Inflammatory macrophage treated with lipopolysaccharide for 1 hour (primary cell): ENCODE measurements at regions not wholly inside any gene's neighbourhood (a gene's known extent, or its start where the extent isn't known, plus 50 kb on each side); places are given as distances from the start of the nearest gene placed in this dataset.
"Not testable (repeated sequence)": the region's sequence is repeated elsewhere in the genome, so short reads cannot be mapped to it uniquely, and the experiment has no call there.

Experiments
- DNase-seq, 2 donors: peaks; one replicate each; pipeline ENCODE4 v3.0.0-alpha.2; 2020 to 2022

- DNase-seq: no peak
These were observed 143.5 kb upstream of the PALMD start for GRCh38 chr1:99502400-99502799.

GRCh38 chr1:99503276-99503747, 142.6 kb upstream of the PALMD start:
- no peak for DNase-seq

- DNase-seq: no peak
These were observed 141.6 kb upstream of the PALMD start for GRCh38 chr1:99504287-99504686.

- no peak for DNase-seq
These were observed 139.3 kb upstream of the PALMD start for GRCh38 chr1:99506631-99507030.

- not testable (repeated sequence) for DNase-seq
These were observed 138.5 kb upstream of the PALMD start for GRCh38 chr1:99507446-99507845.

- DNase-seq: no peak
These were observed 137.8 kb upstream of the PALMD start for GRCh38 chr1:99507906-99508732.

- not testable (repeated sequence) for DNase-seq
These were observed 137.0 kb upstream of the PALMD start for GRCh38 chr1:99508733-99509445.

- DNase-seq: not testable (repeated sequence)
These were observed 130.9 kb upstream of the PALMD start for GRCh38 chr1:99514823-99515552.

- no peak for DNase-seq
These were observed 129.8 kb upstream of the PALMD start for GRCh38 chr1:99516141-99516540.

- DNase-seq: no peak
These were observed 125.8 kb upstream of the PALMD start for GRCh38 chr1:99520121-99520520.

- DNase-seq: no peak
These were observed 120.6 kb upstream of the PALMD start for GRCh38 chr1:99525331-99525730.

- no peak for DNase-seq
These were observed 118.8 kb upstream of the PALMD start for GRCh38 chr1:99527078-99527477.

GRCh38 chr1:99527545-99527944, 118.4 kb upstream of the PALMD start:
- no peak for DNase-seq

- no peak for DNase-seq
These were observed 116.9 kb upstream of the PALMD start for GRCh38 chr1:99529002-99529401.

- DNase-seq: no peak
These were observed 114.2 kb upstream of the PALMD start for GRCh38 chr1:99531578-99532275.

- no peak for DNase-seq
These were observed 113.7 kb upstream of the PALMD start for GRCh38 chr1:99532276-99532580.

GRCh38 chr1:99533909-99534637, 111.8 kb upstream of the PALMD start:
- DNase-seq: no peak

GRCh38 chr1:99534638-99534930, 111.3 kb upstream of the PALMD start:
- no peak for DNase-seq

- DNase-seq: no peak
These were observed 110.3 kb upstream of the PALMD start for GRCh38 chr1:99535470-99536164.

- no peak for DNase-seq
These were observed 107.9 kb upstream of the PALMD start for GRCh38 chr1:99537886-99538617.

GRCh38 chr1:99538618-99538956, 107.3 kb upstream of the PALMD start:
- no peak for DNase-seq
